GM23338 (cell line): ENCODE measurements at regions not wholly inside any gene's neighbourhood (a gene's known extent, or its start where the extent isn't known, plus 50 kb on each side); places are given as distances from the start of the nearest gene placed in this dataset.

Experiments
- CREB1 ChIP-seq: fragments of 250-450 bp; sonication (Bioruptor Pico); IDR thresholded peaks from 2 replicates; pipeline ENCODE4 v1.5.0; 2020; ENCODE audit warnings: low read depth, mild to moderate bottlenecking, moderate library complexity
- EZH2 ChIP-seq: fragments of 200-600 bp; sonication (generic); IDR thresholded peaks from one replicate; pipeline ENCODE4 v1.8.0; 2017; ENCODE audit warnings: antibody characterized with exemption, mild to moderate bottlenecking, low read depth; ENCODE audit not compliant: unreplicated experiment
- EZH2phosphoT487 ChIP-seq: fragments of 200-600 bp; sonication (generic); IDR thresholded peaks from one replicate; pipeline ENCODE4 v1.8.1; 2018; ENCODE audit warnings: antibody characterized with exemption; ENCODE audit not compliant: unreplicated experiment
- JUNB ChIP-seq: IDR thresholded peaks from one replicate; pipeline ENCODE4 v1.6.1; 2016; ENCODE audit warnings: antibody characterized with exemption; ENCODE audit not compliant: unreplicated experiment
- NANOG ChIP-seq: IDR thresholded peaks from 2 replicates; pipeline ENCODE4 v1.6.1; 2016; ENCODE audit warnings: antibody characterized with exemption, borderline replicate concordance
- POLR2AphosphoS5 ChIP-seq: IDR thresholded peaks from 2 replicates; pipeline ENCODE4 v1.6.1; 2016; ENCODE audit warnings: antibody characterized with exemption, low read depth
- STAT1 ChIP-seq: IDR thresholded peaks from one replicate; pipeline ENCODE4 v1.6.1; 2016; ENCODE audit warnings: antibody characterized with exemption; ENCODE audit not compliant: unreplicated experiment
- ZNF114 ChIP-seq: fragments of 250-450 bp; sonication (Bioruptor Pico); IDR thresholded peaks from 2 replicates; pipeline ENCODE4 v1.5.0; 2020; ENCODE audit warnings: mild to moderate bottlenecking, moderate library complexity
- ZNF331 ChIP-seq: fragments of 250-450 bp; sonication (Bioruptor Pico); IDR thresholded peaks from 2 replicates; pipeline ENCODE4 v1.5.0; 2020; ENCODE audit warnings: low read depth, mild to moderate bottlenecking, moderate library complexity
- TF ChIP-seq, protein P1 (sequence below), 2 experiments: fragments of 200-600 bp in 1 of 2; sonication (generic) in 1 of 2; conservative IDR thresholded peaks; 2 replicates each; pipeline versions ENCODE4 v1.5.1 to v1.6.1; 2016 to 2017; ENCODE audit warnings: antibody characterized with exemption in 2 of 2, low read depth in 2 of 2, mild to moderate bottlenecking in 2 of 2, moderate library complexity in 1 of 2
- TF ChIP-seq, protein P2 (sequence below): IDR thresholded peaks from one replicate; pipeline ENCODE4 v1.6.1; 2018; ENCODE audit warnings: antibody characterized with exemption; ENCODE audit not compliant: unreplicated experiment
- TF ChIP-seq, protein P3 (sequence below): IDR thresholded peaks from 2 replicates; pipeline ENCODE4 v1.6.1; 2016; ENCODE audit warnings: antibody characterized with exemption
- TF ChIP-seq, protein P4 (sequence below): fragments of 250-450 bp; sonication (Bioruptor Pico); IDR thresholded peaks from 2 replicates; pipeline ENCODE4 v1.5.0; 2020; ENCODE audit warnings: mild to moderate bottlenecking, moderate library complexity

DNA sequence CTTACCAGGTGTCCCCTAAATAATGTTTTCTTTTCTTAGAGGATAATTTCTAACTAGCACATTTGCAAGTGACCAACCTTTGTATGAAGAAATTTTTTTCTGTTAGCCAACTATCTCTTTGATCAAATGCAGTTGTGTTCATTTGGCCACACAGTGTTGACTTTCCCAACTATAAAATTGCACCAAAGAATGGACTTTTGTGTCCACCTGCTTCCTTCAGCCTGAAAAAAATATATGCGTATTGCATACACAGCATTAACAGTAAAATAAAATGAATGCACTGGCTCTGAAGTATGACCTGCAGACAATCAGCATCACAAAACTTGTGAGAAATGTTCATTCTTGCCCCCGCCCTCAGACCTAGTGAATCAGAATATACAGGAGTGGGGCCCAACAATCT is 342.0 kb downstream of the SEC23A start:
- TF ChIP-seq, protein P1, sequence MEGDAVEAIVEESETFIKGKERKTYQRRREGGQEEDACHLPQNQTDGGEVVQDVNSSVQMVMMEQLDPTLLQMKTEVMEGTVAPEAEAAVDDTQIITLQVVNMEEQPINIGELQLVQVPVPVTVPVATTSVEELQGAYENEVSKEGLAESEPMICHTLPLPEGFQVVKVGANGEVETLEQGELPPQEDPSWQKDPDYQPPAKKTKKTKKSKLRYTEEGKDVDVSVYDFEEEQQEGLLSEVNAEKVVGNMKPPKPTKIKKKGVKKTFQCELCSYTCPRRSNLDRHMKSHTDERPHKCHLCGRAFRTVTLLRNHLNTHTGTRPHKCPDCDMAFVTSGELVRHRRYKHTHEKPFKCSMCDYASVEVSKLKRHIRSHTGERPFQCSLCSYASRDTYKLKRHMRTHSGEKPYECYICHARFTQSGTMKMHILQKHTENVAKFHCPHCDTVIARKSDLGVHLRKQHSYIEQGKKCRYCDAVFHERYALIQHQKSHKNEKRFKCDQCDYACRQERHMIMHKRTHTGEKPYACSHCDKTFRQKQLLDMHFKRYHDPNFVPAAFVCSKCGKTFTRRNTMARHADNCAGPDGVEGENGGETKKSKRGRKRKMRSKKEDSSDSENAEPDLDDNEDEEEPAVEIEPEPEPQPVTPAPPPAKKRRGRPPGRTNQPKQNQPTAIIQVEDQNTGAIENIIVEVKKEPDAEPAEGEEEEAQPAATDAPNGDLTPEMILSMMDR (conservative IDR thresholded peaks at IDR 0.05; ENCODE audit: low read depth in 2 of 2), result no peak
- TF ChIP-seq, protein P2, sequence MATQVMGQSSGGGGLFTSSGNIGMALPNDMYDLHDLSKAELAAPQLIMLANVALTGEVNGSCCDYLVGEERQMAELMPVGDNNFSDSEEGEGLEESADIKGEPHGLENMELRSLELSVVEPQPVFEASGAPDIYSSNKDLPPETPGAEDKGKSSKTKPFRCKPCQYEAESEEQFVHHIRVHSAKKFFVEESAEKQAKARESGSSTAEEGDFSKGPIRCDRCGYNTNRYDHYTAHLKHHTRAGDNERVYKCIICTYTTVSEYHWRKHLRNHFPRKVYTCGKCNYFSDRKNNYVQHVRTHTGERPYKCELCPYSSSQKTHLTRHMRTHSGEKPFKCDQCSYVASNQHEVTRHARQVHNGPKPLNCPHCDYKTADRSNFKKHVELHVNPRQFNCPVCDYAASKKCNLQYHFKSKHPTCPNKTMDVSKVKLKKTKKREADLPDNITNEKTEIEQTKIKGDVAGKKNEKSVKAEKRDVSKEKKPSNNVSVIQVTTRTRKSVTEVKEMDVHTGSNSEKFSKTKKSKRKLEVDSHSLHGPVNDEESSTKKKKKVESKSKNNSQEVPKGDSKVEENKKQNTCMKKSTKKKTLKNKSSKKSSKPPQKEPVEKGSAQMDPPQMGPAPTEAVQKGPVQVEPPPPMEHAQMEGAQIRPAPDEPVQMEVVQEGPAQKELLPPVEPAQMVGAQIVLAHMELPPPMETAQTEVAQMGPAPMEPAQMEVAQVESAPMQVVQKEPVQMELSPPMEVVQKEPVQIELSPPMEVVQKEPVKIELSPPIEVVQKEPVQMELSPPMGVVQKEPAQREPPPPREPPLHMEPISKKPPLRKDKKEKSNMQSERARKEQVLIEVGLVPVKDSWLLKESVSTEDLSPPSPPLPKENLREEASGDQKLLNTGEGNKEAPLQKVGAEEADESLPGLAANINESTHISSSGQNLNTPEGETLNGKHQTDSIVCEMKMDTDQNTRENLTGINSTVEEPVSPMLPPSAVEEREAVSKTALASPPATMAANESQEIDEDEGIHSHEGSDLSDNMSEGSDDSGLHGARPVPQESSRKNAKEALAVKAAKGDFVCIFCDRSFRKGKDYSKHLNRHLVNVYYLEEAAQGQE, result no peak
- TF ChIP-seq, protein P3, sequence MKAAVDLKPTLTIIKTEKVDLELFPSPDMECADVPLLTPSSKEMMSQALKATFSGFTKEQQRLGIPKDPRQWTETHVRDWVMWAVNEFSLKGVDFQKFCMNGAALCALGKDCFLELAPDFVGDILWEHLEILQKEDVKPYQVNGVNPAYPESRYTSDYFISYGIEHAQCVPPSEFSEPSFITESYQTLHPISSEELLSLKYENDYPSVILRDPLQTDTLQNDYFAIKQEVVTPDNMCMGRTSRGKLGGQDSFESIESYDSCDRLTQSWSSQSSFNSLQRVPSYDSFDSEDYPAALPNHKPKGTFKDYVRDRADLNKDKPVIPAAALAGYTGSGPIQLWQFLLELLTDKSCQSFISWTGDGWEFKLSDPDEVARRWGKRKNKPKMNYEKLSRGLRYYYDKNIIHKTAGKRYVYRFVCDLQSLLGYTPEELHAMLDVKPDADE, result no peak
- TF ChIP-seq POLR2AphosphoS5, result no peak
- no peak for TF ChIP-seq EZH2phosphoT487
- TF ChIP-seq EZH2, result no peak
- TF ChIP-seq CREB1 (CRISPR knock-in tag), result no peak
- TF ChIP-seq STAT1, result no peak
- no peak for TF ChIP-seq JUNB
- TF ChIP-seq, protein P4, sequence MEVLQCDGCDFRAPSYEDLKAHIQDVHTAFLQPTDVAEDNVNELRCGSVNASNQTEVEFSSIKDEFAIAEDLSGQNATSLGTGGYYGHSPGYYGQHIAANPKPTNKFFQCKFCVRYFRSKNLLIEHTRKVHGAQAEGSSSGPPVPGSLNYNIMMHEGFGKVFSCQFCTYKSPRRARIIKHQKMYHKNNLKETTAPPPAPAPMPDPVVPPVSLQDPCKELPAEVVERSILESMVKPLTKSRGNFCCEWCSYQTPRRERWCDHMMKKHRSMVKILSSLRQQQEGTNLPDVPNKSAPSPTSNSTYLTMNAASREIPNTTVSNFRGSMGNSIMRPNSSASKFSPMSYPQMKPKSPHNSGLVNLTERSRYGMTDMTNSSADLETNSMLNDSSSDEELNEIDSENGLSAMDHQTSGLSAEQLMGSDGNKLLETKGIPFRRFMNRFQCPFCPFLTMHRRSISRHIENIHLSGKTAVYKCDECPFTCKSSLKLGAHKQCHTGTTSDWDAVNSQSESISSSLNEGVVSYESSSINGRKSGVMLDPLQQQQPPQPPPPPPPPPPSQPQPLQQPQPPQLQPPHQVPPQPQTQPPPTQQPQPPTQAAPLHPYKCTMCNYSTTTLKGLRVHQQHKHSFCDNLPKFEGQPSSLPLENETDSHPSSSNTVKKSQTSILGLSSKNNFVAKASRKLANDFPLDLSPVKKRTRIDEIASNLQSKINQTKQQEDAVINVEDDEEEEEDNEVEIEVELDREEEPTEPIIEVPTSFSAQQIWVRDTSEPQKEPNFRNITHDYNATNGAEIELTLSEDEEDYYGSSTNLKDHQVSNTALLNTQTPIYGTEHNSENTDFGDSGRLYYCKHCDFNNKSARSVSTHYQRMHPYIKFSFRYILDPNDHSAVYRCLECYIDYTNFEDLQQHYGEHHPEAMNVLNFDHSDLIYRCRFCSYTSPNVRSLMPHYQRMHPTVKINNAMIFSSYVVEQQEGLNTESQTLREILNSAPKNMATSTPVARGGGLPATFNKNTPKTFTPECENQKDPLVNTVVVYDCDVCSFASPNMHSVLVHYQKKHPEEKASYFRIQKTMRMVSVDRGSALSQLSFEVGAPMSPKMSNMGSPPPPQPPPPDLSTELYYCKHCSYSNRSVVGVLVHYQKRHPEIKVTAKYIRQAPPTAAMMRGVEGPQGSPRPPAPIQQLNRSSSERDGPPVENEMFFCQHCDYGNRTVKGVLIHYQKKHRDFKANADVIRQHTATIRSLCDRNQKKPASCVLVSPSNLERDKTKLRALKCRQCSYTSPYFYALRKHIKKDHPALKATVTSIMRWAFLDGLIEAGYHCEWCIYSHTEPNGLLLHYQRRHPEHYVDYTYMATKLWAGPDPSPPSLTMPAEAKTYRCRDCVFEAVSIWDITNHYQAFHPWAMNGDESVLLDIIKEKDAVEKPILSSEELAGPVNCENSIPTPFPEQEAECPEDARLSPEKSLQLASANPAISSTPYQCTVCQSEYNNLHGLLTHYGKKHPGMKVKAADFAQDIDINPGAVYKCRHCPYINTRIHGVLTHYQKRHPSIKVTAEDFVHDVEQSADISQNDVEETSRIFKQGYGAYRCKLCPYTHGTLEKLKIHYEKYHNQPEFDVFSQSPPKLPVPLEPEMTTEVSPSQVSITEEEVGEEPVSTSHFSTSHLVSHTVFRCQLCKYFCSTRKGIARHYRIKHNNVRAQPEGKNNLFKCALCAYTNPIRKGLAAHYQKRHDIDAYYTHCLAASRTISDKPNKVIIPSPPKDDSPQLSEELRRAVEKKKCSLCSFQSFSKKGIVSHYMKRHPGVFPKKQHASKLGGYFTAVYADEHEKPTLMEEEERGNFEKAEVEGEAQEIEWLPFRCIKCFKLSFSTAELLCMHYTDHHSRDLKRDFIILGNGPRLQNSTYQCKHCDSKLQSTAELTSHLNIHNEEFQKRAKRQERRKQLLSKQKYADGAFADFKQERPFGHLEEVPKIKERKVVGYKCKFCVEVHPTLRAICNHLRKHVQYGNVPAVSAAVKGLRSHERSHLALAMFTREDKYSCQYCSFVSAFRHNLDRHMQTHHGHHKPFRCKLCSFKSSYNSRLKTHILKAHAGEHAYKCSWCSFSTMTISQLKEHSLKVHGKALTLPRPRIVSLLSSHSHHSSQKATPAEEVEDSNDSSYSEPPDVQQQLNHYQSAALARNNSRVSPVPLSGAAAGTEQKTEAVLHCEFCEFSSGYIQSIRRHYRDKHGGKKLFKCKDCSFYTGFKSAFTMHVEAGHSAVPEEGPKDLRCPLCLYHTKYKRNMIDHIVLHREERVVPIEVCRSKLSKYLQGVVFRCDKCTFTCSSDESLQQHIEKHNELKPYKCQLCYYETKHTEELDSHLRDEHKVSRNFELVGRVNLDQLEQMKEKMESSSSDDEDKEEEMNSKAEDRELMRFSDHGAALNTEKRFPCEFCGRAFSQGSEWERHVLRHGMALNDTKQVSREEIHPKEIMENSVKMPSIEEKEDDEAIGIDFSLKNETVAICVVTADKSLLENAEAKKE (CRISPR knock-in tag), result no peak
- no peak for TF ChIP-seq NANOG
- no peak for TF ChIP-seq ZNF331 (CRISPR knock-in tag)
- TF ChIP-seq ZNF114 (CRISPR knock-in tag), result no peak
